Fibroblast of pulmonary artery (primary cell): ENCODE measurements at regions not wholly inside any gene's neighbourhood (a gene's known extent, or its start where the extent isn't known, plus 50 kb on each side); places are given as distances from the start of the nearest gene placed in this dataset.
"Not testable (repeated sequence)": the region's sequence is repeated elsewhere in the genome, so short reads cannot be mapped to it uniquely, and the experiment has no call there.

Source experiments
- DNase-seq: peaks from one replicate; pipeline ENCODE4 v3.0.0-alpha.2; 2010; ENCODE audit warnings: low read depth
- H3K4me3 ChIP-seq: replicated peaks from 2 replicates; pipeline ENCODE4 v1.5.1; 2011; ENCODE audit warnings: low read depth, mild to moderate bottlenecking, control low read depth, low read length, moderate library complexity
- CTCF ChIP-seq: IDR thresholded peaks from 2 replicates; pipeline ENCODE4 v1.5.1; 2011; ENCODE audit warnings: mild to moderate bottlenecking, control low read depth, low read length, inconsistent platforms; ENCODE audit errors: missing control alignments

GRCh38 chr14:46451800-46452199 lies 199.8 kb downstream of the RPL10L start:
- TF ChIP-seq CTCF: no peak
- no peak for DNase-seq
- no peak overlapping the region for H3K4me3 ChIP-seq

GRCh38 chr14:46444666-46445065 lies 206.9 kb downstream of the RPL10L start:
- no peak for DNase-seq
- no peak for TF ChIP-seq CTCF
- no peak overlapping the region for H3K4me3 ChIP-seq

- no peak overlapping the region for H3K4me3 ChIP-seq
- no peak for TF ChIP-seq CTCF
- DNase-seq: no peak
Observed at GRCh38 chr14:46433381-46433780, 218.2 kb downstream of the RPL10L start.

GRCh38 chr14:46432516-46432915 lies 219.1 kb downstream of the RPL10L start:
- H3K4me3 ChIP-seq: no peak overlapping the region
- TF ChIP-seq CTCF: no peak
- DNase-seq: no peak

GRCh38 chr14:46417066-46417465 lies 234.5 kb downstream of the RPL10L start:
- DNase-seq: no peak
- no peak overlapping the region for H3K4me3 ChIP-seq
- no peak for TF ChIP-seq CTCF

GRCh38 chr14:46404865-46405811 lies 246.4 kb downstream of the RPL10L start:
- no peak for TF ChIP-seq CTCF
- DNase-seq: no peak
- H3K4me3 ChIP-seq: no peak overlapping the region

GRCh38 chr14:46402001-46402690 lies 249.4 kb downstream of the RPL10L start:
- not testable (repeated sequence) for DNase-seq

More at GRCh38 chr14:46402001-46402690, 249.4 kb downstream of the RPL10L start:
- not testable (repeated sequence) for H3K4me3 ChIP-seq
